Left colon (tissue), 2 donors: ENCODE measurements at regions not wholly inside any gene's neighbourhood (a gene's known extent, or its start where the extent isn't known, plus 50 kb on each side); places are given as distances from the start of the nearest gene placed in this dataset.

Source experiments
- ATAC-seq: fragments of 200-7000 bp; cut with Tn5 transposase; one replicate; pipeline ENCODE4 v1.9.1; 2020; ENCODE audit warnings: mild to moderate bottlenecking, moderate library complexity
- DNase-seq, 2 donors: peaks; one replicate each; pipeline ENCODE4 v3.0.0-alpha.2; 2020
- intact Hi-C, 2 donors: fragments of 100-400 bp; cut with DNase I in 1 of 2; cut with micrococcal nuclease in 1 of 2; formaldehyde crosslinking; loops; one replicate each; pipeline versions ENCODE4 v1.11.2 to v1.14.0; 2022; cut with DNase I, micrococcal nuclease
- donor health status: DM: no; HTN: no; CAD: no.
- donor health status: DM: yes; HTN: yes; CAD: no.

GRCh38 chr20:47956268-47956995 lies 171.2 kb upstream of the SULF2 start:
- ATAC-seq (no peak), DNase-seq (no peak)
- intact Hi-C loops = no loop called here

GRCh38 chr20:47953471-47953870 lies 168.2 kb upstream of the SULF2 start:
- DNase-seq (no peak), ATAC-seq (no peak)
- intact Hi-C loops = no loop called here

- ATAC-seq (no peak), DNase-seq (no peak)
- intact Hi-C loops = no loop called here
Measured at GRCh38 chr20:47952023-47952564, 166.8 kb upstream of the SULF2 start.

GRCh38 chr20:47951521-47951971 lies 166.3 kb upstream of the SULF2 start:
- DNase-seq = no peak
- intact Hi-C loops = no loop called here
- no peak for ATAC-seq

GRCh38 chr20:47950913-47951283 lies 165.6 kb upstream of the SULF2 start:
- DNase-seq (no peak), ATAC-seq (no peak)
- intact Hi-C loops = no loop called here

GRCh38 chr20:47950124-47950912 lies 165.0 kb upstream of the SULF2 start:
- ATAC-seq (no peak), DNase-seq (no peak)
- intact Hi-C loops = no loop called here

GRCh38 chr20:47949230-47949629 lies 163.9 kb upstream of the SULF2 start:
- ATAC-seq (no peak), DNase-seq (no peak)

GRCh38 chr20:47944682-47945081 lies 159.4 kb upstream of the SULF2 start:
- DNase-seq = no peak
- intact Hi-C loops = no loop called here
- ATAC-seq = no peak

More at GRCh38 chr20:47949230-47949629, 163.9 kb upstream of the SULF2 start:
- intact Hi-C loops = no loop called here

- ATAC-seq (no peak), DNase-seq (no peak)
- intact Hi-C loops = no loop called here
Measured at GRCh38 chr20:47941869-47942268, 156.6 kb upstream of the SULF2 start.

GRCh38 chr20:47940101-47940813 lies 155.0 kb upstream of the SULF2 start:
- ATAC-seq (no peak), DNase-seq (no peak)
- intact Hi-C loops = no loop called here

- no peak for ATAC-seq
- intact Hi-C loops = no loop called here
- DNase-seq = no peak
Measured at GRCh38 chr20:47936612-47937011, 151.3 kb upstream of the SULF2 start.

- DNase-seq (no peak), ATAC-seq (no peak)
- intact Hi-C loops = no loop called here
Measured at GRCh38 chr20:47934761-47935160, 149.5 kb upstream of the SULF2 start.

GRCh38 chr20:47931443-47931842 lies 146.2 kb upstream of the SULF2 start:
- ATAC-seq = no peak
- no peak for DNase-seq
- intact Hi-C loops = no loop called here

- no peak for ATAC-seq
- intact Hi-C loops = no loop called here
- no peak for DNase-seq
Measured at GRCh38 chr20:47931002-47931401, 145.7 kb upstream of the SULF2 start.

- no peak for ATAC-seq
Measured at GRCh38 chr20:47929368-47930115, 144.3 kb upstream of the SULF2 start.

GRCh38 chr20:47927944-47928343 lies 142.7 kb upstream of the SULF2 start:
- no peak for DNase-seq
- intact Hi-C loops = no loop called here
- no peak for ATAC-seq

More at GRCh38 chr20:47929368-47930115, 144.3 kb upstream of the SULF2 start:
- no peak for DNase-seq
- intact Hi-C loops = no loop called here

- ATAC-seq = no peak
Measured at GRCh38 chr20:47927385-47927851, 142.1 kb upstream of the SULF2 start.

GRCh38 chr20:47926731-47927130 lies 141.4 kb upstream of the SULF2 start:
- intact Hi-C loops = no loop called here
- no peak for DNase-seq
- no peak for ATAC-seq

More at GRCh38 chr20:47927385-47927851, 142.1 kb upstream of the SULF2 start:
- no peak for DNase-seq
- intact Hi-C loops = no loop called here

GRCh38 chr20:47925593-47925992 lies 140.3 kb upstream of the SULF2 start:
- intact Hi-C loops = no loop called here
- DNase-seq (no peak), ATAC-seq (no peak)
